SU-DHL-6 (cell line): ENCODE measurements at regions not wholly inside any gene's neighbourhood (a gene's known extent, or its start where the extent isn't known, plus 50 kb on each side); places are given as distances from the start of the nearest gene placed in this dataset.

Experiments used
- H2AFZ ChIP-seq: fragments of 200-600 bp; sonication (generic); 2 replicates; pipeline ENCODE4 v1.6.1; 2014; ENCODE audit warnings: low read depth, mild to moderate bottlenecking, moderate library complexity, mixed read lengths, antibody characterized with exemption, low read length; ENCODE audit not compliant: severe bottlenecking
- H3F3A ChIP-seq: fragments of 200-600 bp; shearing (Covaris generic); 2 replicates; pipeline ENCODE4 v1.6.0; 2016; ENCODE audit warnings: antibody characterized with exemption, mild to moderate bottlenecking; ENCODE audit not compliant: insufficient read depth
- H3K27ac ChIP-seq: fragments of 200-600 bp; sonication (generic); 2 replicates; pipeline ENCODE4 v1.5.1; 2016; ENCODE audit warnings: low read depth, mild to moderate bottlenecking, low read length, moderate library complexity, mixed read lengths
- H3K27me3 ChIP-seq: fragments of 200-600 bp; sonication (generic), shearing (Covaris generic); 2 replicates; pipeline ENCODE4 v1.6.0; 2014; ENCODE audit warnings: mild to moderate bottlenecking, low read length
- H3K36me3 ChIP-seq: fragments of 200-600 bp; sonication (generic); 2 replicates; pipeline ENCODE4 v1.6.1; 2014; ENCODE audit warnings: mild to moderate bottlenecking, low read length, mixed read lengths
- H3K4me2 ChIP-seq: fragments of 300-600, 200-600 bp; shearing (Covaris generic), sonication (generic); 2 replicates; pipeline ENCODE4 v1.6.0; 2014; ENCODE audit warnings: low read length, low read depth, mild to moderate bottlenecking; ENCODE audit not compliant: poor library complexity, severe bottlenecking
- H3K4me3 ChIP-seq: fragments of 200-600 bp; sonication (generic); 2 replicates; pipeline ENCODE4 v1.5.1; 2014; ENCODE audit warnings: antibody characterized with exemption, low read length, mild to moderate bottlenecking, mixed read lengths; ENCODE audit not compliant: insufficient read depth, poor library complexity, severe bottlenecking
- H3K79me2 ChIP-seq: fragments of 200-600 bp; sonication (generic); 2 replicates; pipeline ENCODE4 v1.6.1; 2014; ENCODE audit warnings: mild to moderate bottlenecking, low read length, moderate library complexity; ENCODE audit not compliant: insufficient read depth
- H3K9ac ChIP-seq: fragments of 200-600 bp; sonication (generic); 2 replicates; pipeline ENCODE4 v1.7.0; 2014; ENCODE audit warnings: mild to moderate bottlenecking, low read length
- H3K9me2 ChIP-seq: fragments of 200-600 bp; sonication (generic); replicated peaks from 2 replicates; pipeline ENCODE4 v1.6.1; 2014; ENCODE audit warnings: low read length; ENCODE audit not compliant: insufficient read depth
- H3K9me3 ChIP-seq: fragments of 200-600 bp; sonication (generic); 2 replicates; pipeline ENCODE4 v1.6.1; 2014; ENCODE audit warnings: low read length, mixed read lengths; ENCODE audit not compliant: insufficient read depth
- H4K20me1 ChIP-seq: fragments of 200-600 bp; sonication (generic); 2 replicates; pipeline ENCODE4 v1.6.1; 2014; ENCODE audit warnings: low read depth, mild to moderate bottlenecking, antibody characterized with exemption, low read length, moderate library complexity, mixed read lengths
- CTCF ChIP-seq: fragments of 200-600 bp; sonication (generic); IDR thresholded peaks from one replicate; pipeline ENCODE4 v1.5.1; 2017; ENCODE audit warnings: antibody characterized with exemption, mild to moderate bottlenecking, low read length, moderate library complexity; ENCODE audit not compliant: insufficient read depth, poor library complexity, severe bottlenecking
- EZH2phosphoT487 ChIP-seq: fragments of 200-600 bp; sonication (generic), shearing (Covaris generic); conservative IDR thresholded peaks from 2 replicates; pipeline ENCODE4 v1.6.1; 2018; ENCODE audit warnings: mild to moderate bottlenecking, antibody characterized with exemption, low read length, moderate library complexity, mixed read lengths

DNA sequence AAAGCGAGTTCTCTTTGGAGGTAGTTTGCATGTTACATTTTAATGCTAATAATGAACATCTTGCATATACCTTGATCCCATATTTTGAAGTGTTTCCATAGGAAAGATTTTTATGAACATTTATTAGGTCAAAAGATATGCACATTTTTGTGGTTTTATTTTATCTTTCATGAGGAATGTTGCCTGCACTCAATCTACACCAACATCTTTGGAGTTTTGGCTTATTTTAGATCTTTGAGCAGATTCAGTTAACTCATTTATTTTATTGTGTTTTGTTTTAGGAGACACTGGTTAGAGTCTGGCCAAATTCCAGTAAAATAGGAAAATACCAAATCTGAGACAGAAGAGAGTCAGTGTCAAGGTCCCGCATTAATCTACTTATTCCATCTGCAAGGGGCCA lies 540.9 kb downstream of the RNF144A start:
- Histone ChIP-seq H2AFZ (no peak overlapping the region), H3K79me2 (no peaks in the 10 kb centered on the region), H3K9me2 (no peaks in the 10 kb centered on the region), H3K9me3 (no peaks in the 10 kb centered on the region), H3K9ac (no peak overlapping the region), H3K4me2 (no peak overlapping the region), H3K36me3 (no peaks in the 10 kb centered on the region), H3K27ac (no peak overlapping the region), H3F3A (no peaks in the 10 kb centered on the region), H3K27me3 (no peaks in the 10 kb centered on the region), H4K20me1 (no peaks in the 10 kb centered on the region), H3K4me3 (no peak overlapping the region)
- TF ChIP-seq EZH2phosphoT487 (no peak), CTCF (no peak)

DNA sequence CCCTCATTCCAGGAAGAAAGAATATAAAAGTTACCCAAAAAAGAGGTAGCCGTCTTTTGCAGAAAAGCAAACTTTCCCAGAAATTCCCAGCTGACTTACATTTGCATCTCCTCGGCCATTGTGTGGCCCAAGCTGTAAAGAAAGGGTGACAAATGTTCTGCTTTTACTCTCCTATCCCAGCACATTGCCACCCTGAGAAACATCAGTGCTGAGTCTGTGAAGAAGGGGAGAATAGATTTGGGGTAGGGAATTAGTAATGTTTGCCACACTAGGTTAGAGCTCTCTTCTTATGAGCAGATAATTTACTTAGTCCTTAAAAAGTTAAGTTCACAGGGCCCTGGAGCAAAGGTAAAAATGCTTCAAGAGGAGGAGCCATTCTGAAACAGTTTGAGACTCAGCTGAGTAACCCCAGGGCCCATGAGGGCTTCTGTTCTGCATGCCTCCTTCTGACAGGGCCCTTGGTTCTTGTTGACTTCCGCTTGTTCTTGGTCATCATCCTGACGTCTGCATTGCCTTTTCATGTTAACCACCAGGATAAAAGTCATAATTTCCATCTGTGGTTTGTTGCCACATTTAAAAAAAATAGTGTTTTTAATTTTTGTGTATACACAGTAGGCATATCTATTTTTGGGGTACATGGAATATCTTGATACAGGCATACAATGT lies 550.7 kb downstream of the RNF144A start:
- Histone ChIP-seq H3F3A (no peaks in the 10 kb centered on the region), H3K27ac (no peak overlapping the region), H4K20me1 (no peaks in the 10 kb centered on the region), H3K4me2 (no peak overlapping the region), H3K4me3 (no peak overlapping the region), H3K9me2 (no peaks in the 10 kb centered on the region), H3K27me3 (no peaks in the 10 kb centered on the region), H3K36me3 (no peaks in the 10 kb centered on the region), H3K79me2 (no peaks in the 10 kb centered on the region), H2AFZ (no peak overlapping the region), H3K9me3 (no peaks in the 10 kb centered on the region), H3K9ac (no peak overlapping the region)
- TF ChIP-seq CTCF: no peak
- TF ChIP-seq EZH2phosphoT487: no peak

- no peak for TF ChIP-seq EZH2phosphoT487
- no peak for TF ChIP-seq CTCF
- H2AFZ ChIP-seq: no peak overlapping the region
- H3K9ac ChIP-seq: no peak overlapping the region
- no peaks in the 10 kb centered on the region for H4K20me1 ChIP-seq
- no peaks in the 10 kb centered on the region for H3K9me3 ChIP-seq
- no peak overlapping the region for H3K27ac ChIP-seq
- H3F3A ChIP-seq: no peaks in the 10 kb centered on the region
- no peak overlapping the region for H3K4me3 ChIP-seq
- no peaks in the 10 kb centered on the region for H3K36me3 ChIP-seq
- no peaks in the 10 kb centered on the region for H3K9me2 ChIP-seq
- no peak overlapping the region for H3K4me2 ChIP-seq
- no peaks in the 10 kb centered on the region for H3K79me2 ChIP-seq
- H3K27me3 ChIP-seq: no peaks in the 10 kb centered on the region
Measured at GRCh38 chr2:7468448-7468828, 551.2 kb downstream of the RNF144A start.
